NCI-H510A (cell line): ENCODE measurements at regions not wholly inside any gene's neighbourhood (a gene's known extent, or its start where the extent isn't known, plus 50 kb on each side); places are given as distances from the start of the nearest gene placed in this dataset.

ENCODE experiments used
- DNase-seq: peaks from one replicate; lab custom pipeline; 2025; lab: John Stamatoyannopoulos, UW

DNA sequence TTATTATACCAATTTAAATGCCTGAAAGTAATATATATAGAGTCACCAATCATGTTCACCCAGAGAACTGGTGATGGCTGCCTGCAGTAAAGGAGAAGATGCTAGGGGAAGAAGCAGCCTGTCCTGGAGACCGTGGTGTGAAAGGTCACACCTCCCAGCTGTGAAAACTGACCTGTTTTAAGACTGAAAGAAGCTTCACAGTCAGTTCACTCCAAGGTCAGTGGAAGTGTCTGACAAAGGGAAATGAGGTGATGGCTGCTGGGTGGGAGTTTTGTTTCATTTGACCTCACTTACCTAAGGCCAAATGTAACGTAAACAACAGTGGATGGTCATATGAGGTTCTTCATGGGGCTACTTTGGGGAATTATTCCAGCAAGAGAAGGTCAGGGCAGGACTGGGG lies 352.1 kb upstream of the GATB start:
- DNase-seq: no peak

DNA sequence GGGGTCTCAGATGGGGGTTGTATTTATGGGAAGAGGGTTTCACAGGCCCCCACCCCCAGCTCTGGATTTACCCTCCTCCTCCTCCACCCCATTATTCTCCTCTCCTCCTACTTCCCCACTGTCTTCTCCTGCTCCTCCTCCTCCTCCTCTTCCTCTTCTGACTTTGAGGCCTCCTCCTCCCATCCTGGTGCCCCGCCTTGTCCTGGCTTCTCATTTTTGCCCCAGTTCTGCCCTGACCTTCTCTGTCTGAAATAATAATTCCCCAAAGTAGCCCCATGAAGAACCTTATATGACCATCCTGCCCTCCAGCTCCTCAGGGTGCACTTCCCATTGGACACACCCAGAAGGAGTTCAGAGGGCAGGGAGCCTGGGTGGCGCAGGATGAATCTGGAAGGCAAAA lies 351.4 kb upstream of the GATB start:
- no peak for DNase-seq

DNA sequence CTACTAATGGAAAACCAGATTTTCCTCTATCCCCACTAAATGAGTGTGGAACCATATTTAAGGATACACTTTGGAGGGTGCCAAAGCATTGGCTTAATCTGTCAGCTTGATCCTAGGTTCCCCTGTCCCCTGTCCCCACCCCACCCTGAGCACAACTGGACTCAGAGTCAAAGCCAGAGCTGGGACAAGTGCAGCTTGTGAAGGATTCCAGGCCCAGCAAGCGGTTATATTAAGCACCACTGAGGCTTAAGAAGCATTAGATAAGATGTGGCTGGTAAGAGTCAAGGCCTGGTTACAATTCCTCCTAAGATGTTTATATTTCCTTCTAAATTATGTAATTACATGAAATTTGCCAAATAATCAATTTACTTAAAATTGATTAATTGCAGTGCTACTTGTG lies 350.0 kb upstream of the GATB start:
- DNase-seq: no peak

DNA sequence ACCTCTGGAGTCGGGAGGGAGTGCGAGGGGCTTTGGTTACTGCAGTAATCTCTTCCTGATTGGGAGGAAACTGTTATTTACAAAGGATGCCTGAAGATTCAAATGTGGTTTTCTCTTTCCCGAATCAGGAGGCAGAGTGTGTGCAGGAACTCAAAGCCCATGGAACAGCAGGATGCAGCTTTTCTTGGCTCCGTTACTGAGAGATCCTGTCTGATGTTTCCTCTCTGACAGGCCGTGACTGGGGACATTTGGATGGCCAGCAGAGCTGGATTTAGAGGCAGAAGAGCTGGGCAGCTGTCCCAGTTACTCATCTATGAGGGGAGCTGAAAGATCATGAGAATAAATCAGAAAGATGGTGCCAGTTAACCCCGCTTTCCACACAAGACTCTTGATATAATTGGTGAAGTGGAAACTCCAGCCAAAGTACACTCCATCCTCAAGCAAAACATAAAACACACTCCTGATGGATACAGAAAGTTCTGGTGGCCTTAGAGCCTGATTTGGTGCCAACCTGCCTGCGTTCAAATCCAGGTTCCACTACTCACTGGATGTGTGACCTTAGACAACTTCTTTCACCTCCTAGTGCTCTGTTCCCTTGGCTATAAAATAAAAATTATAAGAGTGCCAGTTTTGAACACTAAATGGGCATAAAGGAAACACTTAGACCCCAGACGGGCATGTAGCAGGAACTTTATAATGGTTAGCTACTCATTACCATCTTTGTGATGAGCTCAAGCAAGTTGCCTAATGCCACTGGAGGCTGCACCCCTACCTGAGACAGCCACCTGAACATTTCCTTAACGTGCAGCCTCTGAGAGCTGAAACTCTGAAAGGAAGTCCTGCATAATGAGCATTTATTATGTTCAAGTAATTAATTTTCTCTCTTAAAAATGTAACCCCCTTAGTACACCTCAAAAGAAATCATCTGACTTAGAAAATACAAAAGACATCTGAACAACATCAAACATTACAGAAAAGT lies 349.0 kb upstream of the GATB start:
- DNase-seq: no peak

DNA sequence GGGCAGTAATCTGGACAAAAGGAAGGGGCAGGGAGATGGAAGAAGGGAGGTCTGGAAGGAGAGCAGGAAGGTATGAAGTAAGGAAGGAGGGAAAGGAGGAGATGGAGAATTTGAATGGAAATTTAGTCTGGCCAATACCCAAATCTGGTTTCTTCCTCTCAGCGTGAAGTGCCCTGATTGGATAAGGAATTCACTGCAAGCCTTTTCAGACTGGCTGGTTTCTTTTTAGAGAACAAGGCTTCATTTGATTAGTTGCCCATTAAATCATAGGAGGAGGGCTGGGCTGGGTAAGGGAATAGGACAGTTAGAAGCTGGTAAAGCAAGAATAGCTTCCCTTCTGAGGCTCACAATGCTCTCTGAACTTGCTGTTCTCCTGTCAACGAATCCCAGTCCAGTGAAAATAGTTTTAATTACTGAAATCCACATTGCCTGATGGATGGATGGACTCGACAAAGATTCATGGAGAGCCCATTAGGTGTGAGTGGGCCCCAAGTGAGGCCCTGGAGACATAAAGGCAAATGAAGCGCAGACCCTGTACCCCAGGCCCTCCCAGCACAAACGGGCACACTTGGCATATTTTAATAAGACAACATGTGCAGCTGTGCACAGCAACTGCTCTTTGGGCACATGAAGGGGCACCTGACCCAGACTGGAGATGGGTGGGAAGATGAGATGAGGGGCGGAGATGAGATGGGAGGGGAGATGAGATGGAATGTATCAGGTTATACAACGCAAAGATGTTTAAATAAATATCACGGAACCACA lies 347.1 kb upstream of the GATB start:
- DNase-seq: no peak

DNA sequence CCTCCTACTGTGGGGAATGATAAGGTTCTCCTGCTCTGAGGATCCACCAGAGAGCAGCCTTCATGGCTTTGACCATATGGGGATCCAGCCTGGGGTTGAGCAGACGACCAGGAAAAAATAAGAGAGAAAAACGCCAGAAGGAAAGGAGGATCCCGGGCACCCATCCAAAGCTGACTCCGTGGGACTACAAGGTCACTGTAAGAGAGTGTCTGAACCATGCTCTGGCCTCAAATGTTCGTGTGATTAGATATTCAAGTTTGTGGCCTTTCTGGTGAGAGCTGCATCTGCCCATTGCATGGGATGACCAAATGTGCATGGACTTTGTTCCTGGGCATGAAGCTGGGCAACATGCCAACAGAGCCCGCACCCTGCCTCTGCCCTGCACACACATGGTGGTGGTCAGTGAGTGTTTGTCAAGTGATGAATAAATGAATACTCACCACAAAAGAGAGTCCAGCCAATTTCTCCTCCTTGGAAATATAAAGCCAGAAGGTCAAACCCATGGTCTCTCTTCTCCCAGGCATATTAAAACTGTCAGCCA lies 346.0 kb upstream of the GATB start:
- DNase-seq: no peak

DNA sequence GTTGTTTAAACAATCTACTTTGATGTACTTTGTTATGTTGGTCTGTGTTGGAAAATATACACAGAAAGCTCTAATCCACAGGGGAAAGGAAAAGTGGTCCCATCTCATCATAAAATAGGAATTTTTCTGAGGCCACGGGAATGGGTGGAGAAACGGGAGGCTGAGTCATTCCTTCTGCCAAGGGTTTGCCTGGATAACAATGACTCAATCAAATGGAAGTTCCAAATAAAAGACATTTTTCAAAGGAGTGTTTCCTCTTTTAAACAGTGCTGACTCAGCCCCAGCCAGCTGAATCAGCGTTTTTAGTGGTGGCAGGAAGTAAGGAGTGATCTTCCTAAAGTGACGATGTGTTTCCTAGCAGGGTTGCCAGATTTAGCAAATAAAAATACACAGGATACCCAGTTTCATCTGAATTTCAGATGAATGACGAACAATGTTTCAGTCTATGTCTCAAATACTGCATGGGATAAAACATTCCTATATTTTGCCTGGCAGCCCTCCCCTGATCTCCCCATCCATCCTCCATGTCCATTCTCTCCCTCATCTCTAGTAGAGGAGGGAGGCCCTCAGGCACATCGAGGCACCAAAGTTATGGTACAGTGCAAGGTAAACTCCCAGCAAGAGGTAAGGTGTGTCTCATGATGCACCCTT lies 345.4 kb upstream of the GATB start:
- no peak for DNase-seq

DNA sequence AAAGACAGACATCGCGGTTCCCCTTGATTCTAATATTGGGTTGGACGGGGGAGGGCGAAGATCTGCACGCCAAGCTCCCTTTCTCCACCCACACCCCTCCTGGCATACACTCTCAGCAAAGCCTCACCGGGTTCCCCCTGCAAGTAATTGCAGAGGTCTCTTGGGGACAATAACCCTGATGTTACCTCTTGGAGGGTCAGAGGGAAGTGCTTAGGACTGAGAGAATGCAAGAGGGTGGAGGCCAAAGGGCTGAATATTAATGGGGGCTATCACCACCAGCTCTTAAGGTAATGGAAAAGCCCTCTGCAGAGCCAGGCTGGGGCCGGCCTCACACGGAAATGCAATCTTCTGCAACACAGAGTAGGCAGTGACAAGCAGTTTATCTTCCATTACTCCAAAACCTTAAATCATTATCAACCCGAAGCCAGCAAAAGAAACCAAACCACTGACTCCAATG lies 344.1 kb upstream of the GATB start:
- no peak for DNase-seq

DNA sequence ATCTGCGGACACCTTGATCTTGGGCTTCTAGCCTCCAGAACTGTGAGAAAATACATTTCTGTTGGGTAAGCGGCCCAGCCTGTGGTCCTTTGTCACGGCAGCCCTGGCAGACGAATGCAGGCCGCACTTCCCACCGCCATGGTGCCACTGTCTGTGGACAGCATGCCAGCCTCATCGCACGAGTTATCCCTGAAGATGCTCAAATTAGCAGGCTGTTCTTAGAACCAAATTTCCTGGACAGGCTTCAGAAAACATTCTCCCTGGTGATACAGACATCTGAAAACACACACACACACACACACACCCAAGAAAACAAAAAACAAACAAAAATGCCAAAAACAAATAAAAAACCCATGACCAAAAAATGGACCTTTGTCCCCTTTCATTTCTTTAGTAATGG lies 343.5 kb upstream of the GATB start:
- no peak for DNase-seq

DNA sequence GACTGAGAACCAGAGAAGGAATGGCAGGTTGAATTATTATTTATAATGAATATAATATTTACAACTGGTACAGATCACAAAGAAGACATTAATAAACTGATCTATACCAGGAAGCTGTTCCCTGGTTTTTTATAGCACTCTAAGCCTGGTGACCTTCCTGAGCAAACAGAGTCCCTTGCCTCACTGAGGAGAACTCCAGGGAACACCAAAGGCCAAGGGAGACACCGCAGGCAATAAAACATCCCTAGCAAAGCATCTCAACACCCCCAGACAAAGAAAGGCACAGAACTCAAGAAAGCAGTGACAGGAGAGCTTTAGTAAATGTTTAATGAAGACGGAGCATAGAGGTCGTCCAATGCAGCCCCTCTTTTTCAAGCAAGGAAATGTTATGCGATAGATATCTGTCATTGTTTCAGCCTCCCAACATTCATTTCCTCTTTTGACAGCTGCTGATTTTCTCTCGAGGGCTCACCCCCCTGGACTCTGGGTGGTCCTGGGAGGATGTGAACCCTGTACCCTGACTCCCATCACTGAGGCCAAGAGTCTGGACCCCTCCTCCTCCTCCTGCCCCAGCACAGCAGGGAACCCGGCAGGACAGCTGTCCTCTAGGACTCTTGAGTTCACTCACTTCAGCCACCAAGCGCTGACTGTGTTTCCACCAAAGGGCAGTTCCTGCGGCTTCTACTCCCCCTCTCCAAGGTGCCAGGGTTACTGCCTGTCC lies 342.5 kb upstream of the GATB start:
- no peak for DNase-seq

DNA sequence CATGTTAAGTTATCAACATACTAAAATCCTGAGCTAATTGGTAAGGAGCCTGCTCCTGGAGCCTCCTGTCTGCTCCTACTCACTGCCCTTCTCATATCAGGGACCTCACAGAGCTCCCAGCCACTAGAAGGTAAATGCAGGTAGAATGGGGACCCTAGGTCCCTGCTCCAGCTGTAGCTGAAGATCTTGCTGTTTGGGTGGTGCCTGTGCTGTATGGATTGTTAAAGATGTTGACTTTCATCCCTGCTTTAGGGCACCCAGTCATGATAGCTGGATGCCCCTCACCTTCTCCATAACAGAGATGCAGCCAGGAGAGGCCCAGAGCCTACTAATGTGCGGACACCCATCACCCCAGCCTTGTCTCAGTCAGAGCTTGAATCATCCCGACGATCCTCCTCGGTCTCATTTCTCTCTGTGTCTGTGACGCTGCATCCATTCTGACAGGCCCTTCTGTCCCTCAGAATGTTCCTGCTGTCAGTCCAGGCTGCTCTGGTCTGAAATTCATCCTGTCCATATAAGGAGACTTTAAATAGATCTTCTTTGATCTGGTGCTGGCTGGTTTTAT lies 341.7 kb upstream of the GATB start:
- DNase-seq: no peak

DNA sequence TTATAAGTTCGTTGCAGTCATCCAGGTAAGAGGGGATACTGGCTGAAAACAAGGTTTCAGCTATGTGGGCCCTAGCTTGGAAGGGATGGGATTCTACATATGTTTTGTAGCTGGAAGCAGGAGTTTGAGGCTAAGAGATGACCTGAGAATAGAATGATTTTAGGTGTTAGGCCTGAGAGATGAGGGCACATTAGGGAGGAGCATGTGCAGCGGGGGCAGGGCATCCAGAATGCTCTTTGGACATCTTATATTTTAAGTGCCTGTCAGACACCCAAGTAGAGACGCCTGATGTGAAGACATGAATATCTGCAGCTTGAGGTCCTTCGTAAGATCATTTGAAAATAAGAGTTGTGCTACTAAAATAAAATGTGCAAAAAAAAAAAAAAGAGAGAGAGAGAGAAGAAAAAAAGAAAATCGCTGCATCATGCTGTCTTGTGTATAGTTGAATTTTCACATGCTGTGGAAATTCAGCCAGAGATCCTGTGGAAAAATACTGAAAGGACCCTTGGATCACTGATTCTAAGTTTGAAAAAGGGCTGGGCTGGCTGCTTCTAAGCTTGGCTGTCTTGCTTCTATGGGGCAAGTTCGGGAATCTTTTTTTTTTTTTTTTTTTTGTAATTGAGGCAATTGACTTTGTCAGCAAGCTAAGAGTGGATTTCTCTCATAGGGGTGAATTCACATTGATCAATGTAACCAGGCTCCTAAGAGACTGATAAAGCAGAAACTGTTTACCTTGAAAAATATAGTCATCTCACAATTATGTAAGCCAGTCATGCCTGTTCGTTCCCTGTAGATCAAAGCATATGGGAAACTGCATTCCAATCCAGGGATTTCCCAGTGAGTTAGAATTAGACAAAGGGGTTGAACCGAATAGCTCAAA lies 341.0 kb upstream of the GATB start:
- DNase-seq: no peak

DNA sequence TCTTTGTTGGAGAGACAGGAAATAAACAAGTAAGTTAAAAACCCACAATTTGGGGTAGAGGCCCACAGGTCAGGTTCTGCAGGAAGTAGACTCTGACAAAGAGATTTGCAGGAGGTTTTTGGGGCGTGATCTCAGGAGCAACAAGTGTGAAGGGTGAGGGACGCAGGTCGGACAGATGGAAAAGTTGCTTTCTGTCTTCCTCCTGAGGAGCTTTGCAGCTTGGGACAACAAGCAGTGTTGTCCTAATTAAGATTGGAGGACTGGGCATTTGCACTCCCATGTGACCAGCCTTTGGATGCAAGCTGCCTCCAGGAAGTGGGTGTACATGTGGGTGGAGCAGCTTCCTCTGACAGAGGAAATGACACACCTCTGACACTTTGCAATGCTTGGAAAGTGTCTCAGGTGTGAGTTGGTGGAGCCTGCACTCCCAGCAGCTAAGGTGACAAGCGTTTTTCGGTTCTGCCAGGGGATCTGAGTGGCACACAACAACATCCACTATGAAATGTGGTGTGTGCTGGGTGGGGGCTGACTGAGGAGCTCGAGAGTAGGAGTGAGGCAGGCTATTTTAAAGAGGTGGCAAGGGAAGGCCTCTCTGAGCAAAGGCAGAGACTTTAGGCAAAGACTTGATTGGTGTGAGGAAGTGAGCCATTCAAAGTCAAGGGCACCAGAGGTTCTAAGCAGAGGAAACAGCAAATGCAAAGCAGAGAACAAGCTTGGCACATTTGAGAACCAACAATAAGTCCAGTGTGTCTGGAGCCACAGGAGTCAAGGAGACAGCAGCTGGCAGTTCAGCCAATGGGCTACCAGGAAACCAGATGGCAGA lies 339.8 kb upstream of the GATB start:
- no peak for DNase-seq

DNA sequence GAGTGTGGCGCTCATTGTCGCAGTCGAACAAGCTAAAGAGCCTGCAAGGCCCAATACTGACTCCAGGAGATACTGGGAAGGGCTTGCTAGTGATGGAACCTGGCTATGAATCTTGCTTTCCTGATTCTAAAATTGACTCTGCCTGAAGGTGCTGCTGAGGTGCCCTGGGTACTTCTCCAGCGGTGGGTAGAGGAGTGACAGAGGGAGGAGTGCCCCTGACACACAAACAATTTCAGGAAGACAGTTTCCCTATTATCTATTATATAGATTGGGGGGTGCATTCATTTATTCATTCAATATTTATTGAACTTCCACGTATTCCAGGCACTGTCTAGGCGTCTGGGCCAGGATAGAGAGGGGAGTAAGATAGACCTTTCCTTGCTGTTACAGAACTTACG lies 339.2 kb upstream of the GATB start:
- no peak for DNase-seq

DNA sequence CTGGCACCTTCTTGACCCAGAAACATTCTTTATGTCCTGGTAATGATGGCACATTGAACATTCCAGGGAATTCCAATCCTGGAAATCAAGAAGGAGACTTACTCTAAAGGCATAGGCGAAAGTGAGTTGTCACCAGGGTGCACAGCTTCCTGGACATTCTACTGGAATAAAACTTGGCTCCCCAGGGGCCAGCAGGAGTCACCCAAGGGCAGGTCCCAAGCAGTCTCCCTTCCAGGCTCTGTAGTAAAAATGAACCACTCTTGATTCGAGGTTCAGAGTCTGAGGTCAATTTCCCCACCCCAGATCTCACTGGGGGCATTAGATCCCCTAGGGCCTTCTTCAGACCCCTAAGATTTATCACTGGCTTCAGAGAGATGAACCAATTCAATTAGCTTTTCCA lies 338.7 kb upstream of the GATB start:
- DNase-seq: no peak

DNA sequence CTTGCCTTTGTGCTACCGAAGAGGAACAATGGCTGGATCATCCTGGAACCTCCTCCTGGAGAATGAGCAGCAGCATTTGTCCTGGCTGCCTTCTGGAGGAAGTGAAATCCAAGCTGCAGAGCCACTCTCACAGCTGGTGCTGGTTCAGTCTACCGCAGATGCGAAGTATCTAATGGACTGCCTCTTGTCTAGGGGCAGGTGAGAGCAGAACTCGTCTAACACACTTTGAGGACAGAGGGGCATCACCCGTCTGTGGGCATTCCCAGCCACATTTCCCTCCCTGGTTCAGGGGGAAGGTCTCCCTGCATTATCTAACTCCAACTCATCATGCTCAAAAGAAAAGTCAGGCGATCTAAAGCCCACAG lies 338.2 kb upstream of the GATB start:
- DNase-seq: no peak

DNA sequence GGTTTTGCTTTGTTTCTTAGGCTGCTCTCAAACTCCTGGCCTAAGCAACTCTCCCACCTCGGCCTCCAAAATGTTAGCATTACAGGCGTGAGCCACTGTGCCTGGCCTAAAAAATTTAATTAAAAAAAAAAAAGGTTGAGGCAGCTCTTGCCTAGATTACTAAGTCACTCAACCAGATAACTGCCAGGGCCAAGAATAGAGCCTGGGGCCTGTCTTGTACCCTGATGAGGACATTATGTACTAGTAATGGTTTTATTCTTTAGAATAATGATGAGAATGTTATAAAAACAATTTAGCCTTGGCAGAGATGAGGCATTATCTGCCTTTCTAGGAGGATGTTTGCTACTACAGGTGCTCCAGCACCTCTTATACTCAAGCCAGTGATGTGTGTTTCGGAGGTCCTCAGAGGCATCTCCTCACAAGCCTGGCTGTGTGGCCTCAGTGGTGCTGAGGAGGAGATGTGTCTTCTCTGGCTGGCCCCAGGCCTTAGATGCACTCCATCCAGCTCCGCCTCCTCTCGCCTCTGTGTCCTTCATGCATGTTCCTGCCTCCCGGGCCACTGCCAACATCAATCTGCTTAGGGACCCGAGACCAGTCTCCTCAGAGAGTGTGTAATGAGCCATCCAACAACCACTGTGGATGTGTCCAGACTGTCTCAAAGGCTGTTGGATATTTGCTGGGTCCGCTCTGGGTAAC lies 337.7 kb upstream of the GATB start:
- DNase-seq: no peak

DNA sequence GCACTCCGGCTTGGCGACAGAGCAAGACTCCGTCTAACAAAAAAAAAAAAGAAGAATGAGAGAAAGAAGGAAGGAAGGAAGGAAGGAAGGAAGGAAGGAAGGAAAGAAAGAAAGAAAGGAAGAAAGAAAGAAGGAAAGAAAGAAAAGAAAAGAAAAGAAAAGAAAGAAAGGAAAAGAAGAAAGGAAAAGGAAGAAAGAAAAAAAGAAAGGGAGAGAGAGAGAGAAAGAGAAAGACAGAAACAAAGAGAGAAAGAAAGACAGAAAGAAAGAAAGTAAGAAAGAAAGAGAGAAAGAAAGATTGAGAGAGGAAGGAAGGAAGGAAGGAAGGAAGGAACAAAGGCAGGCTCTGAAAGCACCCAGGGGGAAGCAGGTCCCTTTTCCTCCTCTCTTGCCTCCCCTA lies 336.6 kb upstream of the GATB start:
- no peak for DNase-seq

DNA sequence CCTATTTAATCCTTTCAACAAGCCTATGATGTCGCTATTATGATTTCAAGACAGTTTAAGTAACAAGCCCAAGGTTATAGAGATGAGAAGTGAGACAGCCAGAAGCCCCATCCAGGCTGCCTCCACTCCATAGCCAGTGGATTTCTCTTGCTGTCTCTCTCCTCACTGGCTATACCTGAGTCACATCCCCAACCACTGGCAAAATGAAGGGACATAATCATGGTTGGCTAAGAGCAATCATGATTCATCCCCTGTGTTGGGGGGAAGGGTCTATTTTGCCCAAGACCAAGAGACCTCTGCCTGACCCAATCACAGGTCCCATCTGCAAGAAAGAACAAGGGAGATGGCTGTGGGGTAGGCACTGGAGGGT lies 334.9 kb upstream of the GATB start:
- no peak for DNase-seq
